Superior temporal gyrus (tissue), 1 donor: ENCODE measurements at regions not wholly inside any gene's neighbourhood (a gene's known extent, or its start where the extent isn't known, plus 50 kb on each side); places are given as distances from the start of the nearest gene placed in this dataset.

Source experiments
- DNase-seq: peaks from one replicate; pipeline ENCODE4 v3.0.0-alpha.2; 2016; ENCODE audit errors: extremely low spot score

GRCh38 chr5:148012801-148013200 is 51.0 kb upstream of the SPINK5 start:
- no peak for DNase-seq

GRCh38 chr5:148011398-148012137 is 52.2 kb upstream of the SPINK5 start:
- DNase-seq, result no peak

- no peak for DNase-seq
Observed at GRCh38 chr5:148005788-148006520, 57.8 kb upstream of the SPINK5 start.

GRCh38 chr5:148003226-148003625 is 60.6 kb upstream of the SPINK5 start:
- no peak for DNase-seq

GRCh38 chr5:148002451-148002850 is 61.3 kb upstream of the SPINK5 start:
- DNase-seq, result no peak

GRCh38 chr5:148000036-148000435 is 63.7 kb upstream of the SPINK5 start:
- no peak for DNase-seq

- no peak for DNase-seq
Observed at GRCh38 chr5:147998704-147999103, 65.1 kb upstream of the SPINK5 start.

- no peak for DNase-seq
Observed at GRCh38 chr5:147997486-147997885, 66.3 kb upstream of the SPINK5 start.

- DNase-seq, result no peak
Observed at GRCh38 chr5:147996379-147996778, 67.4 kb upstream of the SPINK5 start.

- DNase-seq, result no peak
Observed at GRCh38 chr5:147995846-147996245, 67.9 kb upstream of the SPINK5 start.

- no peak for DNase-seq
Observed at GRCh38 chr5:147989994-147990393, 73.8 kb upstream of the SPINK5 start.

GRCh38 chr5:147989239-147989638 is 74.5 kb upstream of the SPINK5 start:
- DNase-seq, result no peak

GRCh38 chr5:147986134-147986757 is 77.5 kb upstream of the SPINK5 start:
- DNase-seq, result no peak

GRCh38 chr5:147985608-147986007 is 78.2 kb upstream of the SPINK5 start:
- DNase-seq, result no peak

- DNase-seq, result no peak
Observed at GRCh38 chr5:147983742-147984141, 77.4 kb upstream of the C5orf46 start.

GRCh38 chr5:147981074-147981473 is 74.7 kb upstream of the C5orf46 start:
- DNase-seq, result no peak

GRCh38 chr5:147979761-147980160 is 73.4 kb upstream of the C5orf46 start:
- DNase-seq, result no peak

- DNase-seq, result no peak
Observed at GRCh38 chr5:147972076-147972840, 65.9 kb upstream of the C5orf46 start.

- DNase-seq, result no peak
Observed at GRCh38 chr5:147971472-147971871, 65.1 kb upstream of the C5orf46 start.

- DNase-seq, result no peak
Observed at GRCh38 chr5:147968855-147969254, 62.5 kb upstream of the C5orf46 start.

- no peak for DNase-seq
Observed at GRCh38 chr5:147966829-147967228, 60.5 kb upstream of the C5orf46 start.

GRCh38 chr5:147966326-147966725 is 60.0 kb upstream of the C5orf46 start:
- DNase-seq, result no peak
